Upper lobe of left lung (tissue), 6 donors: ENCODE measurements at regions not wholly inside any gene's neighbourhood (a gene's known extent, or its start where the extent isn't known, plus 50 kb on each side); places are given as distances from the start of the nearest gene placed in this dataset.
A peak's percentile ranks its signal among the peaks of the same experiment; 100 is the strongest.
"Not testable (repeated sequence)": the region's sequence is repeated elsewhere in the genome, so short reads cannot be mapped to it uniquely, and the experiment has no call there.

Source experiments
- ATAC-seq, 2 donors: fragments of 200-7000 bp; cut with Tn5 transposase; one replicate each; pipeline ENCODE4 v1.9.1; 2022; ENCODE audit warnings: mild to moderate bottlenecking in 2 of 2, moderate library complexity in 2 of 2; ENCODE audit not compliant: low FRiP score in 2 of 2
- DNase-seq, 2 donors: peaks; one replicate each; pipeline ENCODE4 v3.0.0-alpha.2; 2019 to 2020
- H3K27ac ChIP-seq, 4 donors: fragments of 200-600 bp; sonication (generic); one replicate each; pipeline ENCODE4 v1.5.1; 2016 to 2019
- H3K27me3 ChIP-seq, 4 donors: fragments of 200-600 bp; sonication (generic); one replicate each; pipeline ENCODE4 v1.5.1; 2017 to 2019
- H3K36me3 ChIP-seq, 4 donors: fragments of 200-600 bp; sonication (generic); one replicate each; pipeline ENCODE4 v1.5.1; 2016 to 2019
- H3K4me1 ChIP-seq, 4 donors: fragments of 200-600 bp; sonication (generic); one replicate each; pipeline ENCODE4 v1.5.1; 2018 to 2019
- H3K4me3 ChIP-seq, 4 donors: fragments of 200-600 bp; sonication (generic); one replicate each; pipeline ENCODE4 v1.5.1; 2017 to 2019; ENCODE audit warnings: mild to moderate bottlenecking in 2 of 4, moderate library complexity in 1 of 4
- H3K9me3 ChIP-seq, 4 donors: fragments of 200-600 bp; sonication (generic); one replicate each; pipeline ENCODE4 v1.5.1; 2018 to 2019
- EP300 ChIP-seq, 4 donors: sonication (generic); formaldehyde crosslinking; IDR thresholded peaks; one replicate each; pipeline ENCODE4 v1.5.1; 2017; ENCODE audit warnings: antibody characterized with exemption in 4 of 4, control low read depth in 2 of 4
- POLR2A ChIP-seq, 4 donors: fragments of 450-650 bp; IDR thresholded peaks; one replicate each; pipeline ENCODE4 v1.5.1; 2016 to 2017; ENCODE audit warnings: antibody characterized with exemption in 4 of 4, mild to moderate bottlenecking in 2 of 4
- POLR2AphosphoS5 ChIP-seq, 2 donors: sonication (generic); formaldehyde crosslinking; IDR thresholded peaks; one replicate each; pipeline ENCODE4 v1.5.1; 2017; ENCODE audit warnings: antibody characterized with exemption in 2 of 2
- WGBS, 2 donors: methylation state at CpG; one replicate each; pipeline ENCODE4 v1.1.5; 2017 to 2018; 5-methylcytosine and 5-hydroxymethylcytosine counted together
- TF ChIP-seq, protein P1 (sequence below), 6 experiments: fragments of 450-650 bp in 4 of 6; fragments of 200-600 bp in 2 of 6; sonication (generic) in 2 of 6; IDR thresholded peaks; one replicate each; pipeline ENCODE4 v1.5.1; 2016 to 2019; ENCODE audit warnings: antibody characterized with exemption in 6 of 6
- donor health status: DM: no; HTN: no; CAD: no; lungs with moderate emphysema.
- donor health status: DM: no; HTN: yes; CAD: no; lungs with severe emphysema.

DNA sequence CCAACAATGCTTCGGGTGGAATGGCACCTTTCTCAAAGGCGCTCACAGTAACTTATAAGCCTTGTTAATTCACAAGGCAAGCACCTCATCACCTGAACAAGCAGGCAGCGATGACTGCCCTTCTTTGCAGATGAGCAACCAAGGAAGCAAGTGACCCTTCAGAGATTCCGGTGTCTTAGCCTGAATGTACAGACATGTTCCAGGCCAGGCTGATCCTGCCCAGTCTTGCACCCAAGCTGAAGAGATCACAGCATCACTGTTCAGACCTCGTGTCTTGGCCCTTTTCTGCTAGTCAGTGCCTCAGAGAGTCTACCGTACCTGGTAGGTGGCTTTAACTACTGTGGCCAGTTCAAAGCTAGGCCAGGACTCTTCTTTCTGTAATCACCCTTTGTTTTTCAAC, 94.7 kb upstream of the ERCC6L2 start:
- no peaks in the 10 kb centered on the region for H3K27me3 ChIP-seq
- H3K36me3 ChIP-seq: no peaks in the 10 kb centered on the region
- ATAC-seq: no peak
- H3K27ac ChIP-seq: no peak overlapping the region
- DNase-seq: no peak
- TF ChIP-seq EP300 (IDR thresholded peaks at IDR 0.05) (no peak), POLR2AphosphoS5 (IDR thresholded peaks at IDR 0.05) (no peak), POLR2A (IDR thresholded peaks at IDR 0.05) (no peak)
- TF ChIP-seq, protein P1, sequence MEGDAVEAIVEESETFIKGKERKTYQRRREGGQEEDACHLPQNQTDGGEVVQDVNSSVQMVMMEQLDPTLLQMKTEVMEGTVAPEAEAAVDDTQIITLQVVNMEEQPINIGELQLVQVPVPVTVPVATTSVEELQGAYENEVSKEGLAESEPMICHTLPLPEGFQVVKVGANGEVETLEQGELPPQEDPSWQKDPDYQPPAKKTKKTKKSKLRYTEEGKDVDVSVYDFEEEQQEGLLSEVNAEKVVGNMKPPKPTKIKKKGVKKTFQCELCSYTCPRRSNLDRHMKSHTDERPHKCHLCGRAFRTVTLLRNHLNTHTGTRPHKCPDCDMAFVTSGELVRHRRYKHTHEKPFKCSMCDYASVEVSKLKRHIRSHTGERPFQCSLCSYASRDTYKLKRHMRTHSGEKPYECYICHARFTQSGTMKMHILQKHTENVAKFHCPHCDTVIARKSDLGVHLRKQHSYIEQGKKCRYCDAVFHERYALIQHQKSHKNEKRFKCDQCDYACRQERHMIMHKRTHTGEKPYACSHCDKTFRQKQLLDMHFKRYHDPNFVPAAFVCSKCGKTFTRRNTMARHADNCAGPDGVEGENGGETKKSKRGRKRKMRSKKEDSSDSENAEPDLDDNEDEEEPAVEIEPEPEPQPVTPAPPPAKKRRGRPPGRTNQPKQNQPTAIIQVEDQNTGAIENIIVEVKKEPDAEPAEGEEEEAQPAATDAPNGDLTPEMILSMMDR (IDR thresholded peaks at IDR 0.05): no peak
- H3K4me3 ChIP-seq: no peak overlapping the region
- H3K9me3 ChIP-seq: no peaks in the 10 kb centered on the region
- WGBS, 2 donors: 93 to 94% methylated on average over 5 to 6 of the region's 6 CpGs
- H3K4me1 ChIP-seq: no peaks in the 10 kb centered on the region

DNA sequence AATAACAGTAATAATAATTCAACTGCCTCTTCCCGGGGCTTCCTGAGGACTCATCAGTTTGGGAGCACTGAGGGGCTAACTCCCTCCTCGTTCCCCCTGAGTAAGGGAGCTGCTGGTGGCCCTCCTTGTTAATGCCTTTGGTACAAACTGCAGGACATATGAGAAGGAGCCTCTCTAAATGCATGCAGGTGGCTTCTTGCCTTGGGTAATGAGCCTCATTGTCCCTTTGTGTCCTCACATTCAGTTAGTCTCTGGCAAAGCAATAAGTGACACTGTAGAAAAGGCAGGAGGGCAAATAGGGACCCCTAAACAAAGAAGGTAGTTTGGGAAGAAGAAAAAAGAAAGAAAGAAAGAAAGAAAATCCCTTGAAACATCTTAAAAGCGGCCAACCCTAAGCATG, 95.4 kb upstream of the ERCC6L2 start:
- Histone ChIP-seq H3K36me3 (no peaks in the 10 kb centered on the region), H3K4me1 (no peaks in the 10 kb centered on the region), H3K27ac (no peak overlapping the region), H3K9me3 (no peaks in the 10 kb centered on the region), H3K27me3 (no peaks in the 10 kb centered on the region), H3K4me3 (no peak overlapping the region)
- ATAC-seq: no peak
- 88 to 90% methylated on average over 2 to 3 of the region's 3 CpGs for WGBS, 2 donors
- no peak for DNase-seq
- no peak for TF ChIP-seq POLR2AphosphoS5 (IDR thresholded peaks at IDR 0.05)

DNA sequence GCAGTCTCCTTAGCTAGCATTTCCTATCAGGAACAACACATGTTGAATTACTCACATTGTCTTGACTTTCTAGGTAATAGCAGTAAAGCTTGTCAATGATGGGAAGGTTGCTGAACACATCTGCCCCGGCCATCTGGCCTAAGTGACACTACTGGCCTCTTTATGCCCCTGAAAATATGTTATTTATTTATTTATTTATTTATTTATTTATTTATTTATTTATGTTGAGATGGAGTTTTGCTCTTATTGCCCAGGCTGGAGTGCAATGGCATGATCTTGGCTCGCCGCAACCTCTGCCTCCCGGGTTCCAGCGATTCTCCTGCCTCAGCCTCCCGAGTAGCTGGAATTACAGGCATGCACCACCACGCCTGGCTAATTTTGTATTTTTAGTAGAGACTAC, 95.9 kb upstream of the ERCC6L2 start:
- not testable (repeated sequence) for H3K36me3 ChIP-seq, ATAC-seq, DNase-seq, H3K4me1 ChIP-seq, H3K27me3 ChIP-seq, H3K4me3 ChIP-seq, H3K9me3 ChIP-seq, H3K27ac ChIP-seq
- 90 to 97% methylated on average over 7 of the region's 7 CpGs for WGBS, 2 donors

DNA sequence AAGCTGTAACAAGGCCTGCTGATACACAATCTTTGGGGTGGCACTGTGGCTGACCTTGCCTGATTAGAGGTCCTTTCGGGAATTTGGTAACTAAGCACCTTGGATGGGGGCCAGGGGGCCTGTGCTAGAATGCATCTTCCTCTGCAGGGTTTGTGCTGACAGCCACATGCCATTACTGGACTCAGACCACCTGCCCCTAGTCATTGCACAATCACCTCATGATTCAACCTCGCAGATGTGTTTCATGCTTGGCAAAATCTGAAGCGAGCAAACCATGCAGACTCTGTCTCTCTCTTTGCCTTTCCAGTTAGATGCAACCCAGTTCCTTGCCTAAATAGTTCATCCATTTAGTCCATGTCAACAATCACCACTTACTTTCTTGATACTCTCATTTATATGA, 96.5 kb upstream of the ERCC6L2 start:
- H3K9me3 ChIP-seq: no peaks in the 10 kb centered on the region
- ATAC-seq (peak; percentile 41 to 78), DNase-seq (no peak)
- no peak overlapping the region for H3K4me3 ChIP-seq
- no peaks in the 10 kb centered on the region for H3K27me3 ChIP-seq
- H3K4me1 ChIP-seq: no peaks in the 10 kb centered on the region
- H3K36me3 ChIP-seq: no peaks in the 10 kb centered on the region
- 67 to 72% methylated on average over 3 of the region's 3 CpGs for WGBS, 2 donors
- TF ChIP-seq, protein P1 (IDR thresholded peaks at IDR 0.05): no peak
- TF ChIP-seq POLR2A (IDR thresholded peaks at IDR 0.05) (no peak), POLR2AphosphoS5 (IDR thresholded peaks at IDR 0.05) (peak; percentile 54 to 60), EP300 (IDR thresholded peaks at IDR 0.05) (no peak)
- no peak overlapping the region for H3K27ac ChIP-seq

DNA sequence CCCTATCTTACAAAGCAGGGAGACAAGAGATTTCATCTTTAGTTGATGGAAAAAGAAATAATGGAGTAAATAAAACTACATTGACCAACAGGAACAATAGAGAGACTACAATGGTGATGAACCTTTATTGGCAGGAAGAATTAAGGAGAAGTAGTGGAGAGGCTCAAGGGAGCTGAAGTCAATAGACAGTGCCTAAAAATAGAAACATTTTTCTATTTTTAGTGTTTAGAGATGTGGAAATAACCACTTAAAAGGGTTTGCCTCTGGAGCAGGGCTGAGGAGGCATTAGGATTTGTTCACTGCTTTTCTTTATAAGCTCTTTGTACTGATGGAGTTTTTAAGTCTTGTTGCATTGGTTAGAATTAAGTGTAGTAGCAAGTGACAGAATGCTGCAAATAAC, 98.4 kb upstream of the ERCC6L2 start:
- TF ChIP-seq POLR2AphosphoS5 (IDR thresholded peaks at IDR 0.05) (no peak), EP300 (IDR thresholded peaks at IDR 0.05) (no peak), POLR2A (IDR thresholded peaks at IDR 0.05) (no peak)
- TF ChIP-seq, protein P1 (IDR thresholded peaks at IDR 0.05): no peak
- H3K4me3 ChIP-seq: no peak overlapping the region
- H3K27ac ChIP-seq: no peak overlapping the region
- no peak for ATAC-seq
- no peaks in the 10 kb centered on the region for H3K36me3 ChIP-seq
- H3K9me3 ChIP-seq: no peaks in the 10 kb centered on the region
- peaks cover 0 to 4% (median 2%) of the 10 kb centered on the region in 4 donors for H3K4me1 ChIP-seq
- H3K27me3 ChIP-seq: no peaks in the 10 kb centered on the region
- DNase-seq: no peak

DNA sequence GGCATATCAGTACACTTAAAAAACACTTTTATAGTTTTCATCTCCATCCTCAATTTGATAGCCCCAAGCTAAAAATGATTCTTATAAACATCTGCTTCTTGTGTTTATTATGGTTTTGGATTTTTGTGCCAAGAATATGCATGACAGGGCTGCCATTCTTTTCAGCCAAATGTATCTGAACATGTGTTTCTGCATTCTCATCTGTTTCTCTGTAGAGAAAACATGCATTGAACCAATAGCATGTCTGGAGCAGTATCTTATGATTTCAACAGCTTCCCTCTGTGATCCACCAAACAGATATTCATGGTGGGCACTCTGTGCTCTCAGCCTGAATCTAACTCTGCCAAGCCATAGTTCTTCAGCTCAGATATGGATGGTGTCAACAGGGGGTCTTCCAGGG, 99.3 kb upstream of the ERCC6L2 start:
- Histone ChIP-seq H3K9me3 (no peaks in the 10 kb centered on the region), H3K4me3 (no peak overlapping the region), H3K27ac (no peak overlapping the region), H3K4me1 (peaks cover 3 to 11% (median 8%) of the 10 kb centered on the region in 4 donors), H3K27me3 (no peaks in the 10 kb centered on the region), H3K36me3 (no peaks in the 10 kb centered on the region)
- no peak for DNase-seq
- TF ChIP-seq POLR2A (IDR thresholded peaks at IDR 0.05): no peak
- no peak for TF ChIP-seq POLR2AphosphoS5 (IDR thresholded peaks at IDR 0.05)
- no peak for TF ChIP-seq EP300 (IDR thresholded peaks at IDR 0.05)
- TF ChIP-seq, protein P1 (IDR thresholded peaks at IDR 0.05): no peak
- ATAC-seq: no peak
